ENCODE measurements at regions not wholly inside any gene's neighbourhood (a gene's known extent, or its start where the extent isn't known, plus 50 kb on each side); places are given as distances from the start of the nearest gene placed in this dataset.
"Not testable (repeated sequence)": the region's sequence is repeated elsewhere in the genome, so short reads cannot be mapped to it uniquely, and the experiment has no call there.

GRCh38 chr14:84298663-84299195 lies 1231.2 kb upstream of the FLRT2 start:
- DNase-seq: no peak

DNA sequence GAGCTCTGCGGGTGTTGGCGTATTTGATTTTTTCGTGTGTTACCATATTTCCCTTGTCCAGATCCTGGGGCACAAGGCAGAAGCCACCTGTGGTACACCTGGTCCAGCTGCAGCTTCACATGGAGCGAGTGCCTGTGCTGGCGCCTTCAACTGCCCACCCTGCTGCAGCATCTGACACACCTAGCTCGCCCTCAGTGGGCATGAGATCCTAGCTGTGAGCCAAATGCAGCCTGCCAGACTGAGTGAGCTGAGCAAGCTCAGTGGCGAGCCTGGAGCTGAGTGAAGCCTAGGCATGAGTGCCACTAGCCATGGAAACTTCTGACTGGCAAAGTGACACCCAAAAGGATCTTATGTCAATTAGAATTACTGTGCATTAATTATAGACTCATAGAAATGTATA lies 1226.8 kb upstream of the FLRT2 start:
- DNase-seq: no peak

GRCh38 chr14:84312551-84312950 lies 1217.4 kb upstream of the FLRT2 start:
- DNase-seq: no peak

DNA sequence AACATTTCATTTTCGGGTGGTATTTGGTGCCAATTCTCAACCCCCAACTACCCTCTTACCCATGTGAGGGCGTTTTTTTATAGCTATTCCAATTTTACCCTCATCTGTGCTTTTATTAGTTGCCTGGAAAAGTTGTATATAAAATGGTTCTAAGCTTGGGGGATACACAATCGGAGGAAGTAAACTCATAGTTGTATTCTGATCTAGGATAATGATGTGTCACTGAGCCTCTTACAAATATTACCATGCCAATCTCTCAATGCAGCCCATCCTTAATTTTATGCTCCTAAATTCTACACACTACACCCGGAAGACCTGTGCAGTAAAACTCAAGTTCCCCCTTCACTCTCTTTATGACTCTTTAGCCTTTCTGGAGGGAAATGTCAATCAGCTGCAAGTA lies 1206.5 kb upstream of the FLRT2 start:
- DNase-seq: no peak

DNA sequence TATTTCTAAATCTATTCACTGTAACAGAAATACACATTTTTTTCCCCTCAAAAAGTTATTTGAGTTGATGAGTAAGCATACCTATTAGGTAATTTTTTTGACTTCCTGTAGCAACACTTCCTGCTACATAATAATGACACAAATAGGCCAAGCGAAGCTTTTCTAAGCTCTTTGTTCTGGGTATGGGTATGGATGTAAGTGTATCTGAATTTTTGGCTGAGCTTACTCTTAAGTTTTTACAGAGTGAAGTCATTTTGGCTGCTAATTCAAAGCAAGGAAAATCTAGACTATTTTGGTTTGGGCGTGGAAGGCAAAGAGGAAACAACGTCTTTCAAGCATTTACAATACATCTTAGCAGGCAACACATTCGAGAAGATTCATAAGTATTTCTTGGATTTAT lies 1206.0 kb upstream of the FLRT2 start:
- no peak for DNase-seq

DNA sequence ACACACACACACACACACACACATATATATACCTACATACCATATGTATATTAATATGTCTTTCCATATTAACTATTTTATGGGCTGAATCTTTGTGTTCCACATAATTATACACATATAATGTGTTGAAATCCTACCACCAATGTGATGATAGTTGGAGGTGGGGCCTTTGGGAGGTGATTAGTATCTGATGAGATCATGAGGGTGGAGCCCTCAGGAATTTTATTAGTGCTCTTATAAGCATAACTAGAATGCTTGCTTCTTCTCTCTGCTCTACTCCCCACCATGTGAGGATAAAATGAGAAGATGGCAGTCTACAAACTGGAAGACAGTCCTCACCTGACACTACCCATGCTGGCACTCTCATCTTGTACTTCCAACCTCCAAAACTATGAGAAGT lies 1193.5 kb upstream of the FLRT2 start:
- no peak for DNase-seq

DNA sequence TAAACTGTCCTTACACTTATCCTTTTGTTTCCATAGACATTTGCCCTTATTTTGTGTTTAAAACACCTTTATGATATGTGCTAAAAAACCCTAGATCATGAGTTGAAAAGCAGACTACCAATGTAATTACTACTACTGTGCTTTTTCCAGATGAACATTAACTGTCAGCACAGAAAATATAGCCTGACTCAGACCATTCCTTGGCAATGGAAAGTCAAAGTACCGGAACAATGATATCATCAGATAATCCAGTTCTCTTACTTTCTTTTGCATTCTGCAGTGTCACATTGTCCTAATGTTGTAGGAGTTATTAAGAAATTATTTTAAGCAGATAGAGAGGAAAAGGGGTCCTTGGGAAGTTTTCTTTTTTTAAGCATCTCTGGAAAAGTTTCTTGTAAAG lies 1189.0 kb upstream of the FLRT2 start:
- peak; percentile 82 for DNase-seq

DNA sequence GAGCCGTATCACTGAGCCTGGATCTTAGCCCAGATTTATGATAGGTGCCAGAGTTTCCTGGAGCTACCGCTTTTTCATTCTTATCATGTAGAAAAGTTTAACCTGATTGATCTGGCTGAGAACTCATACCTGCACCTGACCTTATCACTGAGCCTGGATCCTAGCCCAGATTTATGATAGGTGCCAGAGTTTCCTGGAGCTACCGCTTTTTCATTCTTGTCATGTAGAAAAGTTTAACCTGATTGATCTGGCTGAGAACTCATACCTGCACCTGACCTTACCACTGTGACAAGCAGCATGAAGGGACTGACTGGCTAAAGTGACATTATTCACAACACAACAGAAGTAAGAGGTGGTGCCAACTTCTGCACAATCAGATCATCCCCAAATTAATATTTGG lies 1188.1 kb upstream of the FLRT2 start:
- not testable (repeated sequence) for DNase-seq

DNA sequence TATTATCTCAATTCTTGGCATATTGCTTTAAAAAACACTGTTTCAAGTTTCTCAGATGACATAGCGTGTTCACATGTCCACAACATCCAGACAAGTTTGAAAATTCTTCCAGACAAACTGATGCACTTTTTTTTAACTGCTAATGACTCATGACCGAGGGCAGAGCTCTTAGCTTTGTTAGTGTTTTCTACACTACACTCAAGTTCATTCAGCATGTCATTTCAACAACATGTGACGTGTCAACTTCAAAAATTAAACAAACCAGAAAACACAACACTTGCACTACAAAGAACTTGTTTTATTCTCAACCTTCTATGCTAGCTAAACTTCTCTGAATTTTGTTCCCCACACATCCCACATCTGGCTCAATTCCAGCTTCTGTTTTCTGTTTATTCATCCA lies 1186.3 kb upstream of the FLRT2 start:
- peak; percentile 50 for DNase-seq

GRCh38 chr14:84351646-84352045 lies 1178.3 kb upstream of the FLRT2 start:
- no peak for DNase-seq

GRCh38 chr14:84361476-84361875 lies 1168.5 kb upstream of the FLRT2 start:
- no peak for DNase-seq

DNA sequence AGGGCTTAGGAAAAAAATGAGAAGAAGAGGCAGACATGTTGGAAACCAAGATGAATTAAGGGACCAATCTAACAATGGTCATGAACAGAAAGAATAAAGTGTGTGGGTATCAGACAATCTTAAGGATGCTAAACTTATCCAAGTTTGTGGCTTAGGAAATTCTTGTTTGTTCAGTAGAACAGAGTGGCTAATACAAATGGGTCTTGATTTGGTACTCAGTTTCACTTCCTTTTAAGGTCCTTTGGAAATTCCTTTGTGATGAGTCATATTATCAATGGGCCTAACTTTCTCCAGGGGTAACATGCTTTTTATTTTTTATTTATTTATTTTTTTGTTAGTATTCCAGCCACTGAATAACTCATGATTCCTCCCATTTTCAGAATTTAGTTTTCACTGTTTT lies 1154.7 kb upstream of the FLRT2 start:
- DNase-seq: peak; percentile 10

DNA sequence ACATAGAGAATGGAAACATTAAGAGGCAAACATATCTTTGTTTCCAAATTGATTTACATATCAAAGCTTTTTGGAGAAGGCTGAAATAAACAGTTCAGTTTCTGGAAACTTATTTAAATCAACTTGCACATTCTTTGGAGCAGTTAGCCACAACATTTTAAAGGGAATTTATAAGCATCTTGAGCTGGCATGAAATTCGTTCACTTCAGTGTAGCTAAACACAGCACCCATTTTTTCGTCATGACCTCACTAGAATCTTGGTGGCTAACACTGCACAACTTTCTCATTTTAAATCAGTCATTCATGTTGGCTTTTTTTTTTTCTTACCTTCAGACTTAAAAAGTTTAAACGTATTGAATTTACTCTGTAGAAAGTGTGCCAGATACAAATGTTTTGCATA lies 1139.9 kb upstream of the FLRT2 start:
- DNase-seq: no peak

GRCh38 chr14:84397631-84398030 lies 1132.3 kb upstream of the FLRT2 start:
- no peak for DNase-seq

DNA sequence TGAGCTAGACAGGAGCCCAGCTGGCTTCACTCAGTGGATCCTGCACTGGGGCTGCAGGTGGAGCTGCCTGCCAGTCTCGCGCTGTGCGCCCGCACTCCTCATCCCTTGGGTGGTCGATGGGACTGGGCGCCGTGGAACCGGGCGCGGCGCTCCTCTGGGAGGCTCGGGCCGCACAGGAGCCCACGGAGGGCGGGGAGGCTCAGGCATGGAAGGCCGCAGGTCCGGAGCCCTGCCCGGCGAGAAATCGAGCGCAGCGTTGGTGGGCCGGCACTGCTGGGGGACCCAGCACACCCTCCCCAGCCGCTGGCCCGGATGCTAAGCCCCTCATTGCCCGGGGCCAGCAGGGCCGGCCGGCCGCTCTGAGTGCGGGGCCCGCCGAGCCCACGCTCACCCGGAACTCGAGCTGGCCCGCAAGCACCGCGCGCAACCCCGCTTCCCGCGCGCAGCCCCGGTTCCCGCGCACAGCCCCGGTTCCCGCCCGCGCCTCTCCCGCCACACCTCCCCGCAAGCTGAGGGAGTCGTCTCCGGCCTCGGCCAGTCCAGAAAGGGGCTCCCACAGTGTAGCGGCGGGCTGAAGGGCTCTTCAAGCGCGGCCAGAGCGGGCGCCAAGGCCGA lies 1130.5 kb upstream of the FLRT2 start:
- no peak for DNase-seq

DNA sequence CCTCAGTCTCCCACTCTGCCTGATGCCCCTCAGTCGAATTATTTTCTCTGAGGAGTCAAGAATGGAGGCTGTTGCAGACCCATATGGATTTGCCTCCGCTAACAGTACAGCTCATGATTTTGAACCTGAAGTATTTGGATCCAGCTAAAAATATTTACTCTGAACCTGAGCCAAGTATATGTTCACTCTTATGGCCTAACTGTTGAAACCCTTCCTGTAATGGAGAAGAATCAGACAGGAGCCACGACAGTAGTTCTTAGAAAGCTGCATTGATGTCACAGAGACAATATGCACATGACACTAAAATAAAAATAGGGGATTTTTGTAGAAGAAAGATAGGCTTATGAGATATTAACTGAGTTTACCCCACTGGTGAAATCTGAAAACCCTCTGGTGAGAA lies 1128.3 kb upstream of the FLRT2 start:
- DNase-seq: no peak

- peak; percentile 67 for DNase-seq
Observed at GRCh38 chr14:84403585-84403984, 1126.4 kb upstream of the FLRT2 start.

DNA sequence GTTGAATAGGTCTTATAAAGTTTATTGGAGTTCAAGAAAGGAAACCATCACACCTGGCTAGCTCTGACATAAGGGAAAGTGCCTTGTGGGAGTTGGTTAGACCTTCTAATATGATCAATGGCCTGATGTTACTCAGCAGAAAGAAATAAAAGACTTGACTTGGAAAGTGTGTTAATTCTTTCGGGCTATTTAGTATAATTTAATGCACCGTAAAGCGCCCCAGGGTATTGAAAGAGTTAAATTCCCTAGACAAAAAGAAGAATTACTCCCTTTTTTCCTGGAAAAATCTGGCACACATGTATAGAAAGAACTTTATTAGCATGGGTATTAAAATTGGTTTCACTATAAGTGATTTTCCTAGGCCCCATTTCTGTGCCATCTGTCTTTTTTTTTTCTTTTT lies 1125.7 kb upstream of the FLRT2 start:
- DNase-seq: no peak

GRCh38 chr14:84409435-84409834 lies 1120.5 kb upstream of the FLRT2 start:
- no peak for DNase-seq

GRCh38 chr14:84410344-84410743 lies 1119.6 kb upstream of the FLRT2 start:
- DNase-seq: no peak

GRCh38 chr14:84420221-84420620 lies 1109.7 kb upstream of the FLRT2 start:
- no peak for DNase-seq

DNA sequence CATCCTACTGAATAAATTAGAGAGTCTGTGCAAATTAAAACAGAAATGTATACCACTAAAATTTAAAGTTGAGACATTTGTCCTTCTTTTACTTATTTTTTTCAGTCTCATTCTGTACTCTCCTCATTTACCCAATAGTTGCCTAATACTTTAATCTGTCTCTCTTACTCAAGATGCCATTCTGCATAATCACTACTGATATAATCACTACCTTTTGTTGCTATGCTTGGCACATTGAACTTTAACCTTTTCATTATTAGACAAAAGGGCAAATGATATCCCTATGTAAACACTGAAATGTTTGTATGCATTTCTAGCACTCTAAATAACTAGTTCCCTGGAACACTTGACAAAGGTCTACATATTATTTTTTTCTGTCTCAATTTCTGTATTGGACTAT lies 1108.3 kb upstream of the FLRT2 start:
- DNase-seq: no peak

DNA sequence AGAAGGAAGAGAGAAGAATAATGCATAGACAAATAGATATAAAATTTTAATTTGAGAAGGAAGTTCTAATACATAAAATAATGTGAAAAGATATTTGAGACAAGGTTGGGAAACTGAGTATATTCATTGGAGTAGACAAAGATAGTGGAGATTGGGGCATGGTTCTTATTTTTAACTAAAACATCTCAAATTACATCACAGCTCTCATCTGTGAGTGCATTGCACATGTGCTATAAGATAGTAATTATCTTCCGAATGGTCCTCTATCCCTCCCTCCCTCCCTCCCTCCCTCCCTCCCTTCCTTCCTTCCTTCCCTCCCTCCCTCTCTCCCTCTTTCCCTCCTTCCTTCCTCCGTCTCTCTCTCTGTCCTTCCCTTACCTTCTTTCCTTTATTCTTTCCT lies 1104.0 kb upstream of the FLRT2 start:
- no peak for DNase-seq

DNA sequence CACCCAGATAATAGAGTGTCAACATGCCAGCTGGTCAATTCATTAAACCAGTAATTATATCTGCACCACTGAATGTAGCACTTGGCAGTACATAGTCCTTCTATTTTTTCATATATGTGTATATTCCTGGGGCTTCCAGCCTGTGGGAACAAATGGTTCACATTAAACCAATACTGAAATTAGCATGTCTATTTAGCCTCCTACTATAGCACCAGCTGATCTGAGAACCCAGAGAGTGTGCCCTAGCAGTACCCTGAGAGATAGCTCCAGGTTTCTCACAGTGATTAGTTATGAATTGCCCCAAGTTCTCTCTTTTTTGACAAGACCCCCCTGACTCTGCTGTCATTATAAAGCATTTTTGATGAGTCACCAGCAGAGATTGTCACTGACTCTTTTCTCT lies 1097.3 kb upstream of the FLRT2 start:
- no peak for DNase-seq

DNA sequence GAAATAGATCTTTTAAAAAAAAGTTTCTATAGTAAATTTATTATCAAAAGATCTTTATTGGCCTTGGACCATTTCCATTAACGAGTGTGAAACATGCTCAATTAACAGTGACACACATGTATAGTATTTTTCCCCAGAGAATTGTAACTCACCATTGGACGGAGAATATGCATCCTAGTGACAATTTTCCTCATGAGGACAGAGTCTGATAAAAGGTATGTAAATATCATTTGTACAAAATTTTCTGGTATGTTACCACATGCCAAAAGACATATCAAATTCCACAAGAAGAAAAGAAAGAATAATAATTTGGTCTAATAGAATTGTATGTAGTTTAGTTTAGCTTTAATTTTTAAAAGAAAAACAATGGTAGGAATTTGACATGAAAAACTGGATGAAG lies 1096.0 kb upstream of the FLRT2 start:
- DNase-seq: no peak

Measured in kidney glomerular epithelial cell (primary cell).